Ishikawa (cell line): ENCODE measurements at regions not wholly inside any gene's neighbourhood (a gene's known extent, or its start where the extent isn't known, plus 50 kb on each side); places are given as distances from the start of the nearest gene placed in this dataset.

Experiments used
- CEBPB ChIP-seq: IDR thresholded peaks from 2 replicates; pipeline ENCODE4 v1.6.1; 2012
- CREB1 ChIP-seq: IDR thresholded peaks from 2 replicates; pipeline ENCODE4 v1.6.1; 2012; ENCODE audit warnings: low read depth
- EGR1 ChIP-seq: IDR thresholded peaks from 2 replicates; pipeline ENCODE4 v1.6.1; 2012
- EP300 ChIP-seq: IDR thresholded peaks from 2 replicates; pipeline ENCODE4 v1.6.1; 2012; ENCODE audit warnings: borderline replicate concordance
- FOXM1 ChIP-seq: IDR thresholded peaks from 2 replicates; pipeline ENCODE4 v1.6.1; 2012; ENCODE audit warnings: low read depth, borderline replicate concordance
- MAX ChIP-seq: IDR thresholded peaks from 2 replicates; pipeline ENCODE4 v1.6.1; 2012
- NFIC ChIP-seq: IDR thresholded peaks from 2 replicates; pipeline ENCODE4 v1.6.1; 2012
- RAD21 ChIP-seq: IDR thresholded peaks from 2 replicates; pipeline ENCODE4 v1.6.1; 2012; ENCODE audit warnings: low read depth
- TAF1 ChIP-seq: IDR thresholded peaks from 2 replicates; pipeline ENCODE4 v1.6.1; 2012; ENCODE audit warnings: low read depth, mild to moderate bottlenecking
- TCF12 ChIP-seq: IDR thresholded peaks from 2 replicates; pipeline ENCODE4 v1.6.1; 2012; ENCODE audit warnings: low read depth
- TEAD4 ChIP-seq: IDR thresholded peaks from 2 replicates; pipeline ENCODE4 v1.6.1; 2012
- YY1 ChIP-seq: IDR thresholded peaks from 2 replicates; pipeline ENCODE4 v1.6.1; 2012; ENCODE audit warnings: low read depth
- ZBTB7A ChIP-seq: IDR thresholded peaks from 2 replicates; pipeline ENCODE4 v1.6.1; 2012; ENCODE audit warnings: low read depth
- TF ChIP-seq, protein P1 (sequence below): IDR thresholded peaks from 2 replicates; pipeline ENCODE4 v1.6.1; 2012; ENCODE audit warnings: low read depth, mild to moderate bottlenecking

DNA sequence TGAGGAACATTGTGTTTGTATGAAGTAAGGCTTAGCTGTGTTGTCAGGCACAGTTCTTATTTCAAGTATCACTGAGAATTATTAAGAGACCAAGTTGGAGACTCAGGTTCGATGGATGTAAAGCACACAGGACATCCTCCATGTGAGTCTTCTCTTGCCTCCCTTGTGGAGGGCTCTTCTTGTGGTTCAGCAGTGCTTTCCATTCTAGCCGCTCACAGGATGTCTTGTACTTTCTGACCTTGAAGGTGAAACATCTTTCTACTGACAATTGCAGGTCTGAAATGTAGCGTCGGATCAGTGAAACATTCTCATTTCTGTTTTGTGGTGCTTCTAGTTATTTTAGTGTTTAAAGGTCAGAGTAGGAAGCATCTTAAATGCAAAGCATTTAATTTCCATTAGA, 154.6 kb downstream of the HIPK3 start:
- TF ChIP-seq TAF1 (no peak), NFIC (no peak), CREB1 (no peak), MAX (no peak), TCF12 (no peak), TEAD4 (no peak), YY1 (no peak), CEBPB (no peak), EGR1 (no peak), ZBTB7A (no peak), EP300 (no peak), FOXM1 (no peak), RAD21 (no peak)
- TF ChIP-seq, protein P1, sequence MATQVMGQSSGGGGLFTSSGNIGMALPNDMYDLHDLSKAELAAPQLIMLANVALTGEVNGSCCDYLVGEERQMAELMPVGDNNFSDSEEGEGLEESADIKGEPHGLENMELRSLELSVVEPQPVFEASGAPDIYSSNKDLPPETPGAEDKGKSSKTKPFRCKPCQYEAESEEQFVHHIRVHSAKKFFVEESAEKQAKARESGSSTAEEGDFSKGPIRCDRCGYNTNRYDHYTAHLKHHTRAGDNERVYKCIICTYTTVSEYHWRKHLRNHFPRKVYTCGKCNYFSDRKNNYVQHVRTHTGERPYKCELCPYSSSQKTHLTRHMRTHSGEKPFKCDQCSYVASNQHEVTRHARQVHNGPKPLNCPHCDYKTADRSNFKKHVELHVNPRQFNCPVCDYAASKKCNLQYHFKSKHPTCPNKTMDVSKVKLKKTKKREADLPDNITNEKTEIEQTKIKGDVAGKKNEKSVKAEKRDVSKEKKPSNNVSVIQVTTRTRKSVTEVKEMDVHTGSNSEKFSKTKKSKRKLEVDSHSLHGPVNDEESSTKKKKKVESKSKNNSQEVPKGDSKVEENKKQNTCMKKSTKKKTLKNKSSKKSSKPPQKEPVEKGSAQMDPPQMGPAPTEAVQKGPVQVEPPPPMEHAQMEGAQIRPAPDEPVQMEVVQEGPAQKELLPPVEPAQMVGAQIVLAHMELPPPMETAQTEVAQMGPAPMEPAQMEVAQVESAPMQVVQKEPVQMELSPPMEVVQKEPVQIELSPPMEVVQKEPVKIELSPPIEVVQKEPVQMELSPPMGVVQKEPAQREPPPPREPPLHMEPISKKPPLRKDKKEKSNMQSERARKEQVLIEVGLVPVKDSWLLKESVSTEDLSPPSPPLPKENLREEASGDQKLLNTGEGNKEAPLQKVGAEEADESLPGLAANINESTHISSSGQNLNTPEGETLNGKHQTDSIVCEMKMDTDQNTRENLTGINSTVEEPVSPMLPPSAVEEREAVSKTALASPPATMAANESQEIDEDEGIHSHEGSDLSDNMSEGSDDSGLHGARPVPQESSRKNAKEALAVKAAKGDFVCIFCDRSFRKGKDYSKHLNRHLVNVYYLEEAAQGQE: no peak
